KBM-7 (cell line): ENCODE measurements at regions not wholly inside any gene's neighbourhood (a gene's known extent, or its start where the extent isn't known, plus 50 kb on each side); places are given as distances from the start of the nearest gene placed in this dataset.

ENCODE experiments used
- DNase-seq: peaks from one replicate; pipeline ENCODE4 v3.0.0-alpha.2; 2015
- in situ Hi-C: fragments of 300-500 bp; cut with MboI; formaldehyde crosslinking; loops from 2 replicates; pipeline ENCODE4 v1.14.3; 2020; ENCODE audit warnings: low sequenced_read_pairs, low pct_unique_long_range_greater_than_20kb, mixed read lengths

GRCh38 chr2:107263628-107264027 is 377.7 kb upstream of the ST6GAL2 start:
- DNase-seq = peak; percentile 5
- in situ Hi-C loops = no loop called here

DNA sequence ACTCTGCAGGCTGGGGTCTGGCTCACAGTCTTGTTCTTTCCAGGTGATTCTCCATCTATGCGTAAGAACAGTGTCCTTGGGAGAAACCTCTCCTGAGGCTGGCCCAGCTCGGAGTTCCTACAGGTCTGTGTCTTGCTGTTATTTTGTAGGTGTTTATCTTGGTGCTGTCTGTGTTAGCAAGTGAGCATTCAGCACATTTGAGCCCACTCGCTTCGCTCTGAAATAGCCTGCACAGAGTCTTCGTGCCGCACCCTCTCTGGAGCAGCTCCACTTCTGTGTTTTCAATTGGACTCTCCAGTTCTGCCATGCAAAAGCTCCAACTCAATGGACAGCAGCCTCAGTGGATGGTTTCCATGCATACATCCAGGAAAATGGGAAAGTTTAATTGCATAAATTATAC is 378.2 kb upstream of the ST6GAL2 start:
- no peak for DNase-seq
- in situ Hi-C loops = no loop called here

DNA sequence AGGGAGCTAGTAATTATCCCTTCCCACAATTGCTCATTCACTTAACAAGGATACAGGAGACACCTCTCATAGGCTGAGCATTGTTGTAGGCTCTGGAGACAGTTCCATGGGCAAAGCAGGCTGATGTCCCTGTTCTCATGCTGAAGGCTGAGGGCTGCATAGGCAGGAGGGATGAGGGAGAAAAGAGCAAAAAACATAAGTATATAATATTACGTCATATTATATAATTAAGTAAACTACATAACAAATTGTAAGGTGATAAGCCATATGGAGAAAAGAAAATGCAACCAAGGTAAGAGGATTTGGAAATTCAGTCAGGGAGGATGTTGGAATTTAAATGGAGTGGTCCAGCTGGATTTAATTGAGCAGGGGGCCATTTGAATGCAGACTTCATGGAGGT is 380.6 kb upstream of the ST6GAL2 start:
- in situ Hi-C loops = no loop called here
- no peak for DNase-seq

DNA sequence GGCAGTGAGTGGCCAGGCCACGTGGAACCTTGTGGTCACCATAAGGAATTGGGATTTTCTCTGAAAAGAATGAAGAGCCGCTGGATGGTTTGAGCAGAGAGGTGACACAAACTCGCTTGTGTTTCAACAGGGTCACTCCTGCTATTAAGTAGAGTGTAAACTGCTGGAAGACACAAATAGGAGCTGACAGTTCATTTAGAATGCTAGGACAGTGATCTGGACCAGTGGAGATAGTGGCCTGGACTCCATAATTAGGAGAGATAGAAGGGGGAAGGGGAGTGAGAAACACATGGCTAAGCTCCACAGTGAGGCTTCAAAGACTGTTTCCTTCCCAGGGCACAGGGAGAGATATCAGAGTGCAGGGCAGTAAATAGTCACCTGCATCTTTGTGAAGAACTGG is 381.1 kb upstream of the ST6GAL2 start:
- DNase-seq = no peak
- in situ Hi-C loops = no loop called here

DNA sequence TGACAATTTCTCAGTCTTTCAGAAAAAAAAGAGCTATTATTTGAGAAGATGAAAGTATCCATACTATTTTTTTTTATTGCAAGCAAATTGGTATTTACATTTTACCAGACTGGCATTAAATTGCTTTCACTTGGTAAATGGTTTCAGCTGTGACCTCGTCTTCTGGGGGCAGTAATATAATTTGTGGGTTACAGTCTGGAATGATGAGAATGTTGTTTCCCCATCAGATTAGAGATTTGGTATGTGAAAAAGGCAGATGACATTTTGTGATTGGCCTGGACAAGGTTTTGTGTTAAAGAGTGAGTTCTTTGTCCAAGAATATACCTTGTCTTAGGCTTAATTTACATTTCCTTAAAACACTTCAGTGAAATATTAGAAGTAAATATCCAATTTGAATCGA is 390.1 kb upstream of the ST6GAL2 start:
- in situ Hi-C loops = no loop called here
- no peak for DNase-seq

- DNase-seq = no peak
- in situ Hi-C loops = no loop called here
Measured at GRCh38 chr2:107278672-107279071, 392.7 kb upstream of the ST6GAL2 start.

GRCh38 chr2:107281637-107282036 is 395.7 kb upstream of the ST6GAL2 start:
- in situ Hi-C loops = no loop called here
- DNase-seq = no peak

DNA sequence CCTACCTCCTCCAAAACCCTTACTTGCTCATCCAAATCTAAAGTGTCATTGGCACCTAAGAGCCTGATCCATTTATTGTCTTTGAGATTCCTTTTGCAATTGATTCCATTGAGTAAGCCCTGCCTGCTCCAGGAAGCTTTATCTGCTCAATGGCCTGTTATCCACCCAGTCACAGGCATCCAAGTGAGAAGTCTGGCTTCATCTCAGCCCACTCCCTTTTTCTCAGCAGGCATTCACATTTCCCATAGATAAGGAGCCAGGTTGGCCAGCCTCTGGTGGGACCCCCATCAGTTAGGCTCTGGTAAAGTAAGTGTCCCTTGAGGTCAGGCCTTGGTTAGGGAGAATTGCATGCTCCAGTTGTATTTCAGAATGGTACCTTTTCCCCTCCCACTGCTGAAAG is 396.2 kb upstream of the ST6GAL2 start:
- no peak for DNase-seq
- in situ Hi-C loops = no loop called here

DNA sequence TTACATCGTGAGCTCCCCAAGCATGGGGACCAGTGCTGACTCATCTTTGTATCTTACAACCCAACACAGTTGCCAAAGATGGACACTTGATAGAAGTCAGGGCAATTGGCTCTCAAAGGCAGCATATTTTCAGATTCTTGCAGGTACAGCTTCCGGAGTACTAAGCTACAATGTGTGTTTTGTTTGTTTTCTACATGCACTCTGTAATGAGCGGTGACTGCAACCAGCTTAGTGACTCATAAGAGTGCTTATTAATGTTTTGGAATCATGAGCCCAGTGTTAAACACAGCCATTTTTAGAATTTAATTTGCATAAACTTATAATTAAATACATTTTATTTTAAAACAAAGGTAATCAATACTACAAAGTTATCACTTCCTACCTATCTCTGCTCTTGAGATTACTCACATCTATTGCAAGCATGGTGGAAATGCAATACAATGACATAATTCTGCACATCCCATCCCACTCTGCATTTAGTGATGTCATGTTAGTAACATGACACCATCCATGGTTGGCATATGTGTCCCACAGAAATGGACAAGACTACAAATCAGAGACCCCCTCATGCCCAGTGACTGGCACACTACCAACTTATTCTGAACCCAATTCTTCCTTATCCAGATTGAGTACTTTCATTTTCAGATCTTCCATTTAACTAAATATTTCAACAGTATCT is 399.8 kb upstream of the ST6GAL2 start:
- in situ Hi-C loops = no loop called here
- no peak for DNase-seq

DNA sequence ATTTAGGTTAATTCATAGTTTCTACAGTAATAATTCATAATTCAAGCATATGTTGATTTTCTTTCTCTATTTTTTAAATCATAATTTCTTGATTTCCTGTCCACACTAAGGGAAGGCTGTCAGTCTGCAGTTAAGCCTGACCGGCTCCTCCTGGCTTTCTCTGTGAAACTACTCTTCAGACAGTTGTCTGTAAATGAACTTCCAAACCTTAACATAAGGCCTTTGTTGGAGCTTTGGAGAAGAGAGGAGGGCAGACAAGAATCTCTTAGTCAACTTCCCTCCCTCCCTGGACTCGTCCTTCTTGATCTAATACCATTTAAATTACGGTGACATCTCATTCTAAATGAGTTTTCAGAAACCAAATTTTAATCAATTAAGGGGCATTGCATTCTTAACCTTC is 404.1 kb upstream of the ST6GAL2 start:
- in situ Hi-C loops = no loop called here
- DNase-seq = no peak

DNA sequence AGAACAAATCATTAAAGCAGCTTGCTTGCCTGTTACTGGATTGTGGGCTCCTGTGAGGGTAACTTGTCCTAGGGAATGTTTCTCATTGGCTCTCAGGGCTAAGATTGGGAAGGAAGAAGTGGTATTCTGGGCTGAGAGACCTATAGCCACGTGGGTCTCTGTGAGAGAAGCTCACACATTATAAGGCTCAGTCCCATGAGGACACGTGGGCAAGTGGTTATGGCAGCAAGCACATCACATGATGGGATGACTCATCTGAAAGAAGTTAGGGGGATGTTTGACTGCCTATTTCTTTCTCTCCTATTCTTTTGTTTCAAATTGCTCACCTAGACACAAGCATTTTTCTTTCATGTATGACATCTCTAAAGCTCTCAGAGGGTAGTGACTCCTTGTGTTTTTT is 418.0 kb upstream of the ST6GAL2 start:
- in situ Hi-C loops = no loop called here
- no peak for DNase-seq

DNA sequence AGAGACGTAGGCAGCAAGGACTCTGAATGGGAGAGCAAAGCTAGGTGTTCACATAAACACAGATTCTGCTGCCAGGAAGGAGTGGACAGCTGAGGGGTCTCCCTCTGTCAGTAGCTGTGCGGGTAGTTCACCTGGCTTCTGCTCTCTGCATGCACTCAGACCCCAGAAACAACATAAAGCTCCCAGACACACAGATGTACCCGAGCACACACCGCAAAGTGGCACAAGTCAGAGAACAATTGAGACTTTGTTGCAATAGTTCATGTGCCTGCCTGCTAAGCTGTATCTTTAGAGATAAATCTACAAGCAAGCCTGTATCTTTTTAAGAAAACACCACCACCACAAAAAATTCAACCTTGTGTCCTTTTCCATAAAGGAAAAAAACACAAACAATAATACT is 420.0 kb upstream of the ST6GAL2 start:
- DNase-seq = no peak
- in situ Hi-C loops = no loop called here

GRCh38 chr2:107306881-107307280 is 420.9 kb upstream of the ST6GAL2 start:
- DNase-seq = no peak
- in situ Hi-C loops = no loop called here

GRCh38 chr2:107308835-107309234 is 422.9 kb upstream of the ST6GAL2 start:
- no peak for DNase-seq
- in situ Hi-C loops = no loop called here

DNA sequence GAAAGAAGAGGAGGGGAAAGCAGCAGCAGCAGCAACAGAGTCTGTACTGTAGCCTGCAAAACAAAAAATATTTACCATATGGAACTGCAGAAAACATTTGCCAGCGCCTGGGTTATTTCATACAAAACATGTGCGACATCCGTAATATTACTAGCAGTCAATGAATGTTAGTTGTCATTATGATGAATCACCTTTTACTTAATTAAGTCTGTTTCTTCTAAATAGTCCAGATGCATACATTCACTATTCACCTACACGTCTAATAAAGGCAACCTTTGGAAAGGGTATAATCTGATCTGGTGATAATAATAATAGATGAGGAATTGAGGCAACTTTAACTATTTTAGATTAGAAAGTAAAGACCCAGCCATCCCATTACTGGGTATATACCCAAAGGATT is 426.3 kb upstream of the ST6GAL2 start:
- DNase-seq = no peak
- in situ Hi-C loops = no loop called here

GRCh38 chr2:107313316-107313715 is 427.3 kb upstream of the ST6GAL2 start:
- DNase-seq = no peak
- in situ Hi-C loops = no loop called here

GRCh38 chr2:107320881-107321280 is 434.9 kb upstream of the ST6GAL2 start:
- in situ Hi-C loops = no loop called here
- DNase-seq = no peak

GRCh38 chr2:107322416-107322815 is 436.4 kb upstream of the ST6GAL2 start:
- no peak for DNase-seq
- in situ Hi-C loops = no loop called here

- in situ Hi-C loops = no loop called here
- DNase-seq = no peak
Measured at GRCh38 chr2:107323946-107324565, 438.1 kb upstream of the ST6GAL2 start.

DNA sequence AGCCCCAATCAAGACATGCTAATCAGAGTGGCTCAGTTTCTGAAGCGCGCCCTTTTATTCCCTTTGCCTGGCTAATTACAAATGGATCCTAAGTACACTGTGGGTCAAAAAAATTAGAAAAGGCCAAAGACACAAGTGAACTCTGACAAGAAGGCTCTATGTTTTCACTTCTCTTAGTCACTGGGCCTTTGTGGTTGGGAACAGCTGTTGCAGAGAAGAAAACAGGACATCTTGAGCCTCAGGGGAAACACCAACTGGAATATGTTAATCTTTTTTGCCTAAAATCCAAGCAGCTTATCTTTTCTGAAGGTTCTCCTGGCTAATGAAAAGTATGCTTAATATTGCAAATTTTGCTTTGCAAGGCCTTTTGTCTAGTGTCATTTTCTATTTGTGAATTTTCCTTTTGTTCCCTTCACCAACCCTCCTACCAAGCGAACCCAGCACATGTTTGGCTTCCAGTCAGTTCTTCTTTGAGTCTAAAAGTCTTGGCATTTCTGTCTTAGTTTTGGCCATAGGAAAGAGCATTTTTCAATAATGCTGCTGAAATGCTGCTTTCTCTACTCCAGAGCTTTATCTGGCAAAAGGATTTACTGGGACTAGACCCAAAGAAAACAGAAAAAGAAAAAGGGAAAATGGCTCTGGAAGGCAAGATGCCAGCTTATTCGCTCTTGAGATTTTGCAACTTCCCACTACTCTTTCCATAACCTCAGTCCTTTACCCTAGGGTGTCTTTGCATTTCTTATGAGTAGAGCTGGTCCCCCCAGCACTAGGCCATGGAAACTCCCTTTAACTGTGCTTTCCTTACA is 440.2 kb upstream of the ST6GAL2 start:
- no peak for DNase-seq
- in situ Hi-C loops = no loop called here
